Fibroblast of mammary gland (primary cell): ENCODE measurements at regions not wholly inside any gene's neighbourhood (a gene's known extent, or its start where the extent isn't known, plus 50 kb on each side); places are given as distances from the start of the nearest gene placed in this dataset.

ENCODE experiments used
- DNase-seq: peaks from one replicate; pipeline ENCODE4 v3.0.0-alpha.2; 2010; ENCODE audit warnings: low read depth
- H3K4me3 ChIP-seq: 2 replicates; pipeline ENCODE4 v1.5.1; 2011; ENCODE audit warnings: low read depth, mild to moderate bottlenecking, low read length, moderate library complexity; ENCODE audit not compliant: control insufficient read depth
- TF ChIP-seq, protein P1 (sequence below): conservative IDR thresholded peaks from 2 replicates; pipeline ENCODE4 v1.5.1; 2011; ENCODE audit warnings: low read depth, low read length, inconsistent platforms; ENCODE audit not compliant: control insufficient read depth, insufficient read depth

DNA sequence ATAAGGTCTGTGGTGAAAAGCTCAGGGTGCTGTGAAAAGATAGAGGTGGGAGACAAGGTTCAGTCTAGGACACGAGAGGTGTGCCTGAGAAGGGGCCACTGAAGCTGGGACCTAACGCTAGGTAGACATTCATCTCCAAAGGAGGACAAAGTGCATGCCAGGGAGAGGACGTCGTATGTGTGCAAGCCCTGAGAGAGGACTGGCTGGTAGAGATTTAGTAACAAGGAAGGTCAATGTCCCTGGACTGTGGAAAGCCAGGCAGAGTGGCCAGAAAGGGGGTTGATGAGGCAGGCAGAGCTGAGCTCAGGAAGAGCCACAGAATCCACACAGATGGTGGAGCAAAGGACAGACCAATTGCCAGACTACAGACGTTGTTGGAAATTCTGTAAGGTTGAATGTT lies 817.6 kb downstream of the CCSER2 start:
- DNase-seq, result no peak
- TF ChIP-seq, protein P1, sequence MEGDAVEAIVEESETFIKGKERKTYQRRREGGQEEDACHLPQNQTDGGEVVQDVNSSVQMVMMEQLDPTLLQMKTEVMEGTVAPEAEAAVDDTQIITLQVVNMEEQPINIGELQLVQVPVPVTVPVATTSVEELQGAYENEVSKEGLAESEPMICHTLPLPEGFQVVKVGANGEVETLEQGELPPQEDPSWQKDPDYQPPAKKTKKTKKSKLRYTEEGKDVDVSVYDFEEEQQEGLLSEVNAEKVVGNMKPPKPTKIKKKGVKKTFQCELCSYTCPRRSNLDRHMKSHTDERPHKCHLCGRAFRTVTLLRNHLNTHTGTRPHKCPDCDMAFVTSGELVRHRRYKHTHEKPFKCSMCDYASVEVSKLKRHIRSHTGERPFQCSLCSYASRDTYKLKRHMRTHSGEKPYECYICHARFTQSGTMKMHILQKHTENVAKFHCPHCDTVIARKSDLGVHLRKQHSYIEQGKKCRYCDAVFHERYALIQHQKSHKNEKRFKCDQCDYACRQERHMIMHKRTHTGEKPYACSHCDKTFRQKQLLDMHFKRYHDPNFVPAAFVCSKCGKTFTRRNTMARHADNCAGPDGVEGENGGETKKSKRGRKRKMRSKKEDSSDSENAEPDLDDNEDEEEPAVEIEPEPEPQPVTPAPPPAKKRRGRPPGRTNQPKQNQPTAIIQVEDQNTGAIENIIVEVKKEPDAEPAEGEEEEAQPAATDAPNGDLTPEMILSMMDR, result no peak
- no peak overlapping the region for H3K4me3 ChIP-seq

DNA sequence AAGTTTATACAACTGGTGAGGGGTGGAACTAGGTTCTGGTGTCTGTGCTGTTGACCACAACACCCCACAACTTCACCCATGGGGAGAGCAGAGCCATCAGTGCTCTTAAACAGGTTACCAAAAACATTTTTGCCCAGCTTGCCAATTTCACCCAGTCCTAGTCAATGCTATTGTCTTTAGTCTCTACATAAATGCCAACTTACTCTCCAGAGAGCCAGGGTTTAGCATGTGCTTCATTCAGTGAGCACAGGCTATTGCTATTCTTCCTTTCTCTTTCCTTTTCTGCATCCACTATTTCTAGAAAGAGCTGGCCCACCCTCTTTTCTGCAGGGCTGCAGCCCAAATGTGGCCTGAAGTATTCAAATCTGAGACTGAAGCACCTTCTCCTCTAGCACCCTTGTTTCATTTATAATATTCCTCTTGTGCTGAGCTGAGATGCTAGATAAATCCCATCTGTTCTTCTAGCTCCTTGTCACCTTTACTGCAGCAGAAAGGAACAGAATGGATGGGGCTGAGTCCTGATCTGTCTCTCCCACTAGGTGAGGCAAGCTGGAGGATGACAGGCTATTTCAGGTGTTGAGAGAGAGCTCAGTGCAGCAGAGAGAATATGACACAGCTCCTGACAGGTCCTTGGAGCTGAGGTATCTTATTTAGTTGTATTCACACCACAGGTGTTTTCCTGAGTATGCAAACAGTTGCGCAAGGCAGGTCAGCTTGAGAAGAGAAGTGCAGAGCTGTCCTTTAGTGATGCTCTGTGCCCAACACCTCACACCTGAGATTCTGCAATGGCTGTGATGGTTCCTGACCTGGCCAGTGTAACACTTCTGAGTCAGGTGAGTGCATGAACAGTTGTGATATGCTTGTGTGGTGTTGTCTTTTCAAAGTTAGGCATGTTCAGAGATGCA lies 819.2 kb downstream of the CCSER2 start:
- DNase-seq, result no peak
- H3K4me3 ChIP-seq, result no peak overlapping the region
- TF ChIP-seq, protein P1, result no peak

DNA sequence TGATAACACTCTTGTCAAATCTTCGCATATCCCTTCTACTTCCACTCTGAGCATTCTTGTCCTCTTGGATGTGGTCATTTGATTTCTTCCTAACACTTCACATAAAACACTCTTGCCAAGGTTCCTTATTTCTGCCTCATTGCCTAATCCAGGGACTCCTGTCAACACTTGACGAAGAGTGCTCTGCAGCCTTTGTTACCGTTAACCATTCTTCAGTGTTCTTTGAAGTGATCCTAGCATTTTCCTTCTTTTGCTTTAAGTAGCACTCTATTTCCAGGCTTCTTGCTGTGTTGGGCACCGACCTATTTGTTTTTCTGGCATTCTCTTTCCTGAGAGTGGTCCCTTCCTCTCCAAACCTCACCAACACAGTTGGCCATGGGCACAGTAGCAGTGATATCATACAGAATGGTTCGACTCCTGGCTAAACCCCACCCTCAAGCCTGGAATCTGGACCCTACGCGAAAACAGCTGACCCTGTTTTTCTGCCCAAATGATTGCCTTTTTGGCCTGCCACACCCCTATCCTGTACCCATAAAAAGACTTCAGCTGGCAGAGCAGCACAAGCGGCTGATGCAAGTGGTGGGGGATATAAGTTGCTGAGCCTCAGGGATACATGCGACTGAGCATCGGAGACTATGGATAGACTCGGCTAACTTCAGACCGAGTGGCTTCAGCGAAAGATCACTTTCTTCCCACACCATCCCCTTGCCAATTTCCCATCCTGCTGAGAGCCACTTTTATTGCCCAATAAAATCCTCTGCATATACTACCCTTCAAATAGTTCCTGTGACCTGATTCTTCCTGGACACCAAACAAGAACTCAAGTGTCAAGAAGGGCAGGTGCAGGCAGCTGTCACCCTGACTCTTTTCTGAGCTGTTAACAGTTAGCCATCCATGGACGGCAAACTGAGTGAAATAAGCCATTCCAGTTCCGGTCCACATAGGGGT lies 820.6 kb downstream of the CCSER2 start:
- TF ChIP-seq, protein P1, result no peak
- no peak overlapping the region for H3K4me3 ChIP-seq
- DNase-seq, result no peak

DNA sequence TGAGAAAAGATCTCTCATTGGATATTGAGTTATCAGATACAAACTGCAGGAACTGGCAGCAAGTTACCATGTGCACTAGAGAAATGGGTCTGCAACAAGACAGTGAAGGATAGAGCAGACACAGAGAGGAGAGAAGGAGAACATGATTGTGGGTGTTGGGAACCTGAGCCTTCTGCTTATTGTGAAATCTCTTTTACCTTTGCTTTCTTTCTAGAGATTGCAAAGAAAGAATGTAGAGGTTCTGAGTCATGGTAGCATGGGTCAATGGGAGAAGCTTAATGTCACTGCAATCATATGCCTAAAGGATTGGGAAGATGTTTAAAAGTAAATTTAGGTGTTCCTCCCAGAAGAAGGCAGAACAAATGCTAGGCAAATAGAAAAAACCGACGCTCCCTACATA lies 821.4 kb downstream of the CCSER2 start:
- DNase-seq, result no peak
- no peak overlapping the region for H3K4me3 ChIP-seq
- TF ChIP-seq, protein P1, result no peak

DNA sequence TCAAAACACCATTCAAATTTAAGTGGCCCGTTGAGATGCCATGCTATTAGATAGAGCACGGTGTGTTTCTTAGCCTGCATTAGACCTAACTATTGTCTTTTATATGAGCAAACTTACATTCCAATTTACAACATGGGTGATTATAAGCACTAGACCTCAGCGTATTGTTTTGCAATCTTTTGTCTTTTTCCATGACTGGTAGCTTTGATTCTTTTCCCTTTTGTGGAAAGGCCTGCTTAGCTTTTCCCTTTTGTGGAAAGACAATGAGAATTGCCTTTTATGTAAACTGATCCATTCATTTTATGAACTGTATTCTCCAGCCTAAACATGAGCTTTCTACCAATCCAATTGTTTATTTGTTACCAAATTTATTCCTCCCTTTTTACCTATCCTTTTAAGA lies 823.1 kb downstream of the CCSER2 start:
- TF ChIP-seq, protein P1, result no peak
- H3K4me3 ChIP-seq, result no peak overlapping the region
- DNase-seq, result no peak

DNA sequence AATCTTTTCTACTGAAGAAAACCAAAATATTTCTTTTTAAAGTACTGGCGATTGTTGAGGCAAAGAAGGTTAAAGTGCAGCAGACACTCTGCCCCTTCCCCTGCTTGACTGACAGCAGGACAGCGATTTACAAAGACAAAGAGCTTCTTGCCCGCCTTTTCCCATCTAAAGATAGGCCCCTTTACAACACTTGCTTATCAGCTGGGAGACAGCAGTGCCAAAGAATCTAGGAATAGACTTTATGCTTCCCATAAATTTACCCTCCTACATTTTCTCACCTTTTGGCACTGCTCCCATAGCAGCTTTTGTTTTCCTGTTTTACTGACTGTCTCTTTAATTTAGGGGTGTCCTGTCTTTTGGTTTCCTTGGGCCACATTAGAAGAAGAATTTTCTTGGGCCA lies 824.1 kb downstream of the CCSER2 start:
- TF ChIP-seq, protein P1, result no peak
- DNase-seq, result no peak

More for the DNA sequence above, 824.1 kb downstream of the CCSER2 start:
- no peak overlapping the region for H3K4me3 ChIP-seq
